Central memory CD8-positive, alpha-beta T cell (primary cell): ENCODE measurements at regions not wholly inside any gene's neighbourhood (a gene's known extent, or its start where the extent isn't known, plus 50 kb on each side); places are given as distances from the start of the nearest gene placed in this dataset.

Source experiments
- ATAC-seq: fragments of 150-1000 bp; cut with Tn5 transposase; replicated peaks from 2 replicates; pipeline ENCODE4 v1.10.0; 2022; ENCODE audit warnings: mild to moderate bottlenecking, moderate FRiP score, moderate number of reproducible peaks; ENCODE audit not compliant: poor library complexity, severe bottlenecking; ENCODE audit errors: extremely low read depth
- DNase-seq, 2 donors: peaks; one replicate each; pipeline ENCODE4 v3.0.0; 2021; ENCODE audit warnings: low spot score in 2 of 2
- H3K27ac Mint-ChIP-seq: one replicate; pipeline ENCODE4 v1.8.0; 2022; ENCODE audit warnings: low read depth, mild to moderate bottlenecking, moderate library complexity, mixed read lengths
- H3K27me3 Mint-ChIP-seq: one replicate; pipeline ENCODE4 v1.8.0; 2022; ENCODE audit warnings: mixed read lengths
- H3K36me3 Mint-ChIP-seq: one replicate; pipeline ENCODE4 v1.8.0; 2022; ENCODE audit warnings: mild to moderate bottlenecking, moderate library complexity, mixed read lengths; ENCODE audit not compliant: insufficient read depth
- H3K4me1 Mint-ChIP-seq: one replicate; pipeline ENCODE4 v1.8.0; 2022; ENCODE audit warnings: mixed read lengths
- H3K4me3 Mint-ChIP-seq: one replicate; pipeline ENCODE4 v1.8.0; 2022; ENCODE audit warnings: mild to moderate bottlenecking, moderate library complexity, mixed read lengths
- H3K9me3 Mint-ChIP-seq: one replicate; pipeline ENCODE4 v1.8.0; 2022; ENCODE audit warnings: mixed read lengths

GRCh38 chr17:51397361-51398127 is 137.2 kb downstream of the UTP18 start:
- Mint-ChIP-seq H3K4me3 (no peak overlapping the region), H3K9me3 (no peaks in the 10 kb centered on the region), H3K4me1 (no peaks in the 10 kb centered on the region), H3K27me3 (peaks cover 45% of the 10 kb centered on the region), H3K36me3 (no peaks in the 10 kb centered on the region), H3K27ac (no peak overlapping the region)
- ATAC-seq: no peak
- no peak for DNase-seq

GRCh38 chr17:51398128-51398525 is 137.8 kb downstream of the UTP18 start:
- Mint-ChIP-seq H3K27ac (no peak overlapping the region), H3K4me1 (no peaks in the 10 kb centered on the region), H3K36me3 (no peaks in the 10 kb centered on the region), H3K27me3 (peaks cover 42% of the 10 kb centered on the region), H3K9me3 (no peaks in the 10 kb centered on the region), H3K4me3 (no peak overlapping the region)
- ATAC-seq (no peak), DNase-seq (no peak)

GRCh38 chr17:51398687-51399086 is 138.3 kb downstream of the UTP18 start:
- Mint-ChIP-seq H3K27me3 (peaks cover 36% of the 10 kb centered on the region), H3K36me3 (no peaks in the 10 kb centered on the region), H3K4me1 (no peaks in the 10 kb centered on the region), H3K4me3 (no peak overlapping the region), H3K9me3 (no peaks in the 10 kb centered on the region), H3K27ac (no peak overlapping the region)
- DNase-seq (no peak), ATAC-seq (no peak)

GRCh38 chr17:51401279-51401678 is 140.9 kb downstream of the UTP18 start:
- Mint-ChIP-seq H3K4me3 (no peak overlapping the region), H3K4me1 (no peaks in the 10 kb centered on the region), H3K27ac (no peak overlapping the region), H3K9me3 (no peaks in the 10 kb centered on the region), H3K36me3 (no peaks in the 10 kb centered on the region), H3K27me3 (peaks cover 27% of the 10 kb centered on the region)
- ATAC-seq: no peak
- no peak for DNase-seq

- Mint-ChIP-seq H3K27ac (no peak overlapping the region), H3K4me1 (no peaks in the 10 kb centered on the region), H3K9me3 (no peaks in the 10 kb centered on the region), H3K4me3 (no peak overlapping the region), H3K36me3 (no peaks in the 10 kb centered on the region), H3K27me3 (peaks cover 27% of the 10 kb centered on the region)
- DNase-seq (no peak), ATAC-seq (no peak)
Observed at GRCh38 chr17:51402899-51403298, 142.6 kb downstream of the UTP18 start.

- peaks cover 22% of the 10 kb centered on the region for H3K27me3 Mint-ChIP-seq
- H3K4me3 Mint-ChIP-seq: no peak overlapping the region
- no peaks in the 10 kb centered on the region for H3K9me3 Mint-ChIP-seq
- no peaks in the 10 kb centered on the region for H3K36me3 Mint-ChIP-seq
- no peak for ATAC-seq
- no peaks in the 10 kb centered on the region for H3K4me1 Mint-ChIP-seq
- DNase-seq: no peak
- H3K27ac Mint-ChIP-seq: no peak overlapping the region
Observed at GRCh38 chr17:51407576-51407975, 147.2 kb downstream of the UTP18 start.

GRCh38 chr17:51419476-51419875 is 159.1 kb downstream of the UTP18 start:
- Mint-ChIP-seq H3K36me3 (no peaks in the 10 kb centered on the region), H3K4me3 (no peak overlapping the region), H3K9me3 (no peaks in the 10 kb centered on the region), H3K27me3 (peaks cover 49% of the 10 kb centered on the region), H3K27ac (no peak overlapping the region), H3K4me1 (no peaks in the 10 kb centered on the region)
- no peak for DNase-seq
- no peak for ATAC-seq

- H3K4me3 Mint-ChIP-seq: no peak overlapping the region
- no peak overlapping the region for H3K27ac Mint-ChIP-seq
- ATAC-seq: no peak
Observed at GRCh38 chr17:51421525-51421924, 161.2 kb downstream of the UTP18 start.

GRCh38 chr17:51422634-51423033 is 162.3 kb downstream of the UTP18 start:
- H3K4me1 Mint-ChIP-seq: peaks cover 4% of the 10 kb centered on the region
- no peak overlapping the region for H3K27ac Mint-ChIP-seq
- H3K9me3 Mint-ChIP-seq: no peaks in the 10 kb centered on the region
- H3K4me3 Mint-ChIP-seq: no peak overlapping the region
- H3K36me3 Mint-ChIP-seq: no peaks in the 10 kb centered on the region
- peaks cover 62% of the 10 kb centered on the region for H3K27me3 Mint-ChIP-seq
- ATAC-seq (no peak), DNase-seq (no peak)

More at GRCh38 chr17:51421525-51421924, 161.2 kb downstream of the UTP18 start:
- Mint-ChIP-seq H3K4me1 (no peaks in the 10 kb centered on the region), H3K9me3 (no peaks in the 10 kb centered on the region), H3K36me3 (no peaks in the 10 kb centered on the region), H3K27me3 (peaks cover 59% of the 10 kb centered on the region)
- no peak for DNase-seq

GRCh38 chr17:51423421-51424160 is 163.2 kb downstream of the UTP18 start:
- ATAC-seq: no peak
- H3K36me3 Mint-ChIP-seq: no peaks in the 10 kb centered on the region
- no peak for DNase-seq
- no peaks in the 10 kb centered on the region for H3K9me3 Mint-ChIP-seq
- peaks cover 8% of the 10 kb centered on the region for H3K4me1 Mint-ChIP-seq
- H3K27ac Mint-ChIP-seq: no peak overlapping the region
- no peak overlapping the region for H3K4me3 Mint-ChIP-seq
- peaks cover 53% of the 10 kb centered on the region for H3K27me3 Mint-ChIP-seq

GRCh38 chr17:51425773-51426172 is 165.4 kb downstream of the UTP18 start:
- peaks cover 8% of the 10 kb centered on the region for H3K4me1 Mint-ChIP-seq
- H3K27me3 Mint-ChIP-seq: peaks cover 35% of the 10 kb centered on the region
- H3K9me3 Mint-ChIP-seq: no peaks in the 10 kb centered on the region
- no peak overlapping the region for H3K4me3 Mint-ChIP-seq
- H3K27ac Mint-ChIP-seq: no peak overlapping the region
- H3K36me3 Mint-ChIP-seq: no peaks in the 10 kb centered on the region
- no peak for DNase-seq
- no peak for ATAC-seq

- Mint-ChIP-seq H3K4me1 (peaks cover 8% of the 10 kb centered on the region), H3K36me3 (no peaks in the 10 kb centered on the region), H3K27ac (peak overlapping the region; percentile 67), H3K4me3 (peak overlapping the region; percentile 21), H3K9me3 (no peaks in the 10 kb centered on the region), H3K27me3 (peaks cover 19% of the 10 kb centered on the region)
- ATAC-seq: peak; percentile 40
- DNase-seq: no peak
Observed at GRCh38 chr17:51427323-51427811, 167.0 kb downstream of the UTP18 start.

- no peaks in the 10 kb centered on the region for H3K36me3 Mint-ChIP-seq
- DNase-seq (peak in 1 of 2 donors; percentile 36), ATAC-seq (peak; percentile 77)
- peaks cover 17% of the 10 kb centered on the region for H3K27me3 Mint-ChIP-seq
- peak overlapping the region; percentile 21 for H3K4me3 Mint-ChIP-seq
- H3K27ac Mint-ChIP-seq: peak overlapping the region; percentile 67
- H3K4me1 Mint-ChIP-seq: peaks cover 8% of the 10 kb centered on the region
- no peaks in the 10 kb centered on the region for H3K9me3 Mint-ChIP-seq
Observed at GRCh38 chr17:51427856-51428255, 167.5 kb downstream of the UTP18 start.
